GM12892 (cell line): ENCODE measurements at regions not wholly inside any gene's neighbourhood (a gene's known extent, or its start where the extent isn't known, plus 50 kb on each side); places are given as distances from the start of the nearest gene placed in this dataset.

Experiments
- DNase-seq: peaks from one replicate; pipeline ENCODE4 v3.0.0; 2011; ENCODE audit not compliant: insufficient read length
- FAIRE-seq: peaks from 2 replicates; lab custom pipeline; 2011; peaks lifted over from hg19 to GRCh38; lab: Jason Lieb, UNC
- POLR2A ChIP-seq: IDR thresholded peaks from 2 replicates; pipeline ENCODE4 v1.6.1; 2011; ENCODE audit warnings: low read depth, low read length, control low read depth
- POLR2AphosphoS5 ChIP-seq: IDR thresholded peaks from 2 replicates; pipeline ENCODE4 v1.6.1; 2011; ENCODE audit warnings: low read depth, low read length, control low read depth
- TAF1 ChIP-seq: IDR thresholded peaks from 2 replicates; pipeline ENCODE4 v1.6.1; 2011; ENCODE audit warnings: low read depth, mild to moderate bottlenecking, control low read depth, low read length, borderline replicate concordance

DNA sequence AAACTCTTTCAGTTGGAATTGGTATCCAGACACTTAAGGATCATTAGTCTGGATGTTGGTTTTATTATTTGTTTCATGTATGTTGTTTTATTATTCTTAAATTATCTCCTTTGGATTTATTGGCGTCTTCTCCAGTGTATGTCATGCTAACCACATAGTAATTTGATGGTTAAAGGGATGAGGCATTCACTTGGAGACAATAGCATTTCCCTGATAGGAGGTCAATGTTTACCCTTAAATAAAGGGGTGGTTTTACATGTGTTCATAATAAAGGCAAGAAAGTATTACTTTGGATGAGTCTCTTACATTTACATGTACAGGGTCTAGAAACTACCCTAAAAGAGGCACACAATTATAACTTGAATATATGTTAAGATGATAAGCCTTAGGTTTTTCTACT is 51.2 kb upstream of the RNF144B start:
- no peak for TF ChIP-seq POLR2A
- no peak for TF ChIP-seq TAF1
- TF ChIP-seq POLR2AphosphoS5: no peak
- FAIRE-seq: no peak
- DNase-seq: no peak

GRCh38 chr6:18334251-18334650 is 52.9 kb upstream of the RNF144B start:
- FAIRE-seq (no peak), DNase-seq (no peak)
- TF ChIP-seq POLR2AphosphoS5 (no peak), POLR2A (no peak), TAF1 (no peak)

- no peak for DNase-seq
- FAIRE-seq: no peak
Observed at GRCh38 chr6:18330548-18331081, 56.5 kb upstream of the RNF144B start.

GRCh38 chr6:18329776-18330175 is 57.4 kb upstream of the RNF144B start:
- DNase-seq (no peak), FAIRE-seq (no peak)
- TF ChIP-seq POLR2AphosphoS5 (no peak), POLR2A (no peak), TAF1 (no peak)

More at GRCh38 chr6:18330548-18331081, 56.5 kb upstream of the RNF144B start:
- TF ChIP-seq POLR2A (no peak), POLR2AphosphoS5 (no peak), TAF1 (no peak)

DNA sequence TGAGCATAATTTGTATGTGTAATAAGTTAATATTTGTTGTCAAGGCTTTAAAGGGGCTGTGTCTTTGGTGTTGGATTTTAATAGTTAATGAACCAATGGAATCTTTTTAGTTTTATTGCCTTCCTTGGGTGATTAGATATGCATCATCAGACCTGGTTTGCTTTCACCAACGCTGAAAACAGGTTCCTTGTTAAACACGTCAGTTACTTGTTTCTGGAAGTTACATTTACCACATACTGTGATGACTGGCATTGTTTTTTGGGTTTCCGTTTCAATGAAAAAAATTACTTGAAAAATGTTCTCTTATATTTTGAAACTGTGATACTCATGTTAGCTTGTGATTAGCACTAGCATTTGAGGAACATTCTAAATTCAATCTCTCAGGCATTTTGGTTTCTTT is 58.6 kb upstream of the RNF144B start:
- DNase-seq: no peak
- TF ChIP-seq TAF1: no peak
- TF ChIP-seq POLR2AphosphoS5: no peak
- TF ChIP-seq POLR2A: no peak
- FAIRE-seq: no peak

DNA sequence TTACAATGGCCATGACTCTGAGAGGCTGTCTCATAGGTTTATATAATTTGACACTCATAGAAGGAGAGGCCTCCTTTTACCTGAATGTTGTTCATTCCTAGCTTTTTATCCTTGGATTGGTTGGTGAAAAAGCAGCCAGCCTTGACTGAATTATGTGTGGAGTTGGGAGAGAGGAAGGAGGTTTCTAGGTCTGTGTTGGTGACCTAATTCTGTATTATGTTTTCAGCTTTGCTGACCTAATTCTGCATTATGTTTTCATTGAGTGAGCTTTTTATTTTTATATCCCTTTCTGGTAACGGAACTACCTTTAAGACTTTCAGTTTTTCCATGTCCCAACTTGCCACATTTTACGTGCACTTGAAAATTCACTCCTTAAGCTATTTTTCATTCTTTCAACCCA is 59.1 kb upstream of the RNF144B start:
- DNase-seq (no peak), FAIRE-seq (no peak)
- TF ChIP-seq POLR2A (no peak), POLR2AphosphoS5 (no peak), TAF1 (no peak)

GRCh38 chr6:18327626-18328025 is 59.5 kb upstream of the RNF144B start:
- TF ChIP-seq POLR2AphosphoS5 (no peak), POLR2A (no peak), TAF1 (no peak)
- DNase-seq: no peak
- FAIRE-seq: no peak

GRCh38 chr6:18326980-18327379 is 60.2 kb upstream of the RNF144B start:
- no peak for TF ChIP-seq POLR2A
- no peak for TF ChIP-seq POLR2AphosphoS5
- no peak for TF ChIP-seq TAF1
- no peak for FAIRE-seq
- no peak for DNase-seq

GRCh38 chr6:18326001-18326400 is 61.1 kb upstream of the RNF144B start:
- TF ChIP-seq POLR2AphosphoS5 (no peak), TAF1 (no peak), POLR2A (no peak)
- DNase-seq (no peak), FAIRE-seq (no peak)

DNA sequence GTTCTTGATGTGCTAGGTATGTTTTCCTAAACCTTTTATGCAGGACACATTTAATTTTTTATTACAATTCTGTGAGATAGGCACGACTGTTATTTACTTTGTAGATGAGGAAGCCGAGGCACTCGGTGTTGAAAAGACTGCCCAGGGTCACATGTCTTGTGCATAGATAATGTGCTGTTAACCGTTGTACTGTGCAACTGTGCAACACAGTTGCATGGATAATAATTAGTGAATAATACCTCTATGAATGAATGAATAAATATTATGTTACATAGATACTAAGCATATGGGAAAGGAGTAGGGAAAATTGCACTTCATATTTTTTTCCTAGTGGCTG is 60.3 kb upstream of the DEK start:
- DNase-seq (no peak), FAIRE-seq (no peak)
- TF ChIP-seq POLR2AphosphoS5 (no peak), TAF1 (no peak), POLR2A (no peak)

GRCh38 chr6:18323935-18324705 is 59.8 kb upstream of the DEK start:
- DNase-seq (no peak), FAIRE-seq (peak; percentile 72)

GRCh38 chr6:18317850-18318249 is 53.5 kb upstream of the DEK start:
- TF ChIP-seq POLR2A (no peak), TAF1 (no peak), POLR2AphosphoS5 (no peak)
- DNase-seq: no peak
- FAIRE-seq: no peak

More at GRCh38 chr6:18323935-18324705, 59.8 kb upstream of the DEK start:
- TF ChIP-seq POLR2A: no peak
- no peak for TF ChIP-seq POLR2AphosphoS5
- TF ChIP-seq TAF1: no peak
